NCI-H524 (cell line): ENCODE measurements at regions not wholly inside any gene's neighbourhood (a gene's known extent, or its start where the extent isn't known, plus 50 kb on each side); places are given as distances from the start of the nearest gene placed in this dataset.
"Not testable (repeated sequence)": the region's sequence is repeated elsewhere in the genome, so short reads cannot be mapped to it uniquely, and the experiment has no call there.

Source experiments
- DNase-seq, 2 experiments: peaks; one replicate each; lab custom pipeline; 2025; lab: John Stamatoyannopoulos, UW

- no peak for DNase-seq
Measured at GRCh38 chr3:103495186-103495585, 1060.4 kb downstream of the ZPLD1 start.

- DNase-seq = no peak
Measured at GRCh38 chr3:103499132-103499900, 1064.5 kb downstream of the ZPLD1 start.

- DNase-seq = no peak
Measured at GRCh38 chr3:103499967-103500366, 1065.2 kb downstream of the ZPLD1 start.

GRCh38 chr3:103510760-103511159, 1075.9 kb downstream of the ZPLD1 start:
- DNase-seq = no peak

- no peak for DNase-seq
Measured at GRCh38 chr3:103511891-103512290, 1077.1 kb downstream of the ZPLD1 start.

- no peak for DNase-seq
Measured at GRCh38 chr3:103512595-103512994, 1077.8 kb downstream of the ZPLD1 start.

- no peak for DNase-seq
Measured at GRCh38 chr3:103513003-103513402, 1078.2 kb downstream of the ZPLD1 start.

- DNase-seq = no peak
Measured at GRCh38 chr3:103515116-103515515, 1080.3 kb downstream of the ZPLD1 start.

GRCh38 chr3:103516950-103517349, 1082.1 kb downstream of the ZPLD1 start:
- no peak for DNase-seq

GRCh38 chr3:103531327-103531726, 1096.5 kb downstream of the ZPLD1 start:
- DNase-seq = not testable (repeated sequence)

- DNase-seq = no peak
Measured at GRCh38 chr3:103532986-103533385, 1098.2 kb downstream of the ZPLD1 start.

- no peak for DNase-seq
Measured at GRCh38 chr3:103554451-103554850, 1119.6 kb downstream of the ZPLD1 start.

- not testable (repeated sequence) for DNase-seq
Measured at GRCh38 chr3:103564116-103564515, 1129.3 kb downstream of the ZPLD1 start.

GRCh38 chr3:103585809-103586208, 1151.0 kb downstream of the ZPLD1 start:
- DNase-seq = no peak

GRCh38 chr3:103589770-103590169, 1155.0 kb downstream of the ZPLD1 start:
- no peak for DNase-seq

- no peak for DNase-seq
Measured at GRCh38 chr3:103600844-103601243, 1166.0 kb downstream of the ZPLD1 start.

GRCh38 chr3:103601666-103602065, 1166.9 kb downstream of the ZPLD1 start:
- DNase-seq = peak in 1 of 2 experiments; percentile 10

GRCh38 chr3:103609472-103609871, 1174.7 kb downstream of the ZPLD1 start:
- DNase-seq = peak; percentile 25 to 61

GRCh38 chr3:103613397-103614156, 1178.8 kb downstream of the ZPLD1 start:
- DNase-seq = no peak

- DNase-seq = no peak
Measured at GRCh38 chr3:103614719-103615118, 1179.9 kb downstream of the ZPLD1 start.

- no peak for DNase-seq
Measured at GRCh38 chr3:103617961-103618360, 1183.1 kb downstream of the ZPLD1 start.

GRCh38 chr3:103624271-103624670, 1189.5 kb downstream of the ZPLD1 start:
- DNase-seq = no peak

GRCh38 chr3:103629391-103629790, 1194.6 kb downstream of the ZPLD1 start:
- DNase-seq = no peak
